Stimulated activated CD8-positive, alpha-beta memory T cell treated with anti-CD3 and anti-CD28 coated beads, Interleukin-12 subunit alpha, Interleukin-12 subunit beta, amount 100 ng/mL, for 24 hours (primary cell): ENCODE measurements at regions not wholly inside any gene's neighbourhood (a gene's known extent, or its start where the extent isn't known, plus 50 kb on each side); places are given as distances from the start of the nearest gene placed in this dataset.

Experiments
- DNase-seq: peaks from one replicate; pipeline ENCODE4 v3.0.0-alpha.2; 2020; ENCODE audit errors: extremely low read depth

DNA sequence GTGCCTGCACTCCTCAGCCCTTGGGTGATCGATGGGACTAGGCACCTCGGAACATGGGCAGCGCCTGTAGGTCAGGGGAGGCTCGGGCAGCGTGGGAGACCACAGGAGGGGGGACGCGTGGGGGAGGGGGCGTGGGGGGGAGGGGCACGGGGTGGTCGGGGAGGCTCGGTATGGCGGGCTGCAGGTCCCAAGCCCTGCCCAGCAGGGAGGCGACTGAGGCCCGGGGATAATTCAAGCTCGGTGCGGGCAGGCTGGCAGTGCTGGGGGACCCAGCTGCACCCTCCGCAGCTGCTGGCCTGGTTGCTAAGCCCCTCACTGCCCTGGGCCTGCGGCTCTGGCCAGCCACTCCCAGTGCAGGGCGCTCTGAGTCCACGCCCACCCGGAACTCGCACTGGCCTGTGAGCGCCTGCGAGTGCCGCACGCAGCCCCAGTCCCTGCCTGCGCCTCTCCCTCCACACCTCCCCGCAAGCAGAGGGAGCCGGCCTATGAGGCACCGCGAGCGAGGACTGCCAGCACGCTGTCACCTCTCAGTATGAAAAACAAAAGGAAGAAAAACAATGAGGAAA lies 1698.3 kb upstream of the RAG2 start:
- no peak for DNase-seq

DNA sequence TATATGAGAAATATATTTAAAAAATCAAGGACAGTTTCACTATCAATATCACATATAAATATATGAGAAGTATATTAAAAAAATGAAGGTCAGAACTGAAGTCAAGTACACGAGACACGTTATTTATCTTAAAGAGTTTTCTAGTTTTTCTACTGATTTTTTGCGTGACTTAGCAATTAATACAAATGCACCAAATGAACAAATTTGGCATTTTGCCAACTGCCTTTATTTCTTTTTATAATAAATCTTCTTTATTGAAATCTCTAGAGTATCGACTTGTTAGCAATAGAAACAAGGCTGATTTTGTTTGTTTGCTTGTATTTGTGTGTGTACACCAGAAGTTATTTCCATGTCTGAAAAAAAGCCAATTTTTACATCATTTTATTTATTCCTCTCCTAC lies 1684.7 kb upstream of the RAG2 start:
- DNase-seq = no peak

DNA sequence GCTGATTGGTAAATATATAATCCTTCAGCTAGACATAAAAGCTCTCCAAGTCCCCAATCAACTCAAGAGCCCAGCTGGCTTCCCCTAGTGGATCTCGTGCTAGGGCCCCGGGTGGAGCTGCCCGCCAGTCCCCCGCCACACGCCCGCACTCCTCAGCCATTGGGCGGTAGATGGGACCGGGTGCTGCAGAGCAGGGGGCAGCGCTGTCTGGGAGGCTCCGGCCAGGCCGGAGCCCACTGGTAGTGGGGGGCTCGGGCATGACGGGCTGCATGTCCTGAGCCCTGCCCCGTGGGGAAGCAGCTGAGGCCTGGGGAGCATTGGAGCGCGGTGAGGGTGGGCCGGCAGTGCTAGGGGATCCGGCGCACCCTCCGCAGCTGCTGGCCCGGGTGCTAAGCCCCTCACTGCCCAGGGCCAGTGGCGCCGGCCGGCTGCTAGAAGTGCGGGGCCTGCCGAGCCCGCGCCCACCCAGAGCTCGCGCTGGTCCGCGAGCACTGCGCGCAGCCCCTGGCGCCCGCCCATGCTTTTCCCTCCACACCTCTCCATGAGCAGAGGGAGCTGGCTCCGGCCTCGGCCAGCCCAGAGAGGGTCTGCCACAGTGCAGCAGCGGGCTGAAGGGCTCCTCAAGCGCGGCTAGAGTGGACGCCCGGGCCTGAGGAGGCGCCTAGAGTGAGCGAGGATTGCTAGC lies 1680.6 kb upstream of the RAG2 start:
- no peak for DNase-seq

DNA sequence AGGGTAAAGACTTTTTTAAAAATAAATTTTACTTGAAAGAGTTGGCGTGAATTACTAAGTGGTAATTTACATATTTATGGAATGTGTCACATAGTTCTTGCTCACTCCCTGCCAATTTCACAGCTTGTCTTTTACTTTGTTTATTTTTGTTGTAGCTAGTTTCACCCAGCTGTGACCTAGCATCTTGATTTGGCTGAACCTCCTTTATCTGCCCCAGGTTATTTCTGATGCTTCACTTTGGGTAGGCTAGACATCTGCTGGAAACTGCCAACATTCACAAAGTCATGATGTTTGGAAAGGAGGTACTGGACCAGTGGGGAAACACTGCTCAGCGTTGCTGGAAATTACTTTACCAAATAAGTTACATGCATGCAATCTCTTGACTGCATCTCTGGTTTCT lies 1676.0 kb upstream of the RAG2 start:
- no peak for DNase-seq

DNA sequence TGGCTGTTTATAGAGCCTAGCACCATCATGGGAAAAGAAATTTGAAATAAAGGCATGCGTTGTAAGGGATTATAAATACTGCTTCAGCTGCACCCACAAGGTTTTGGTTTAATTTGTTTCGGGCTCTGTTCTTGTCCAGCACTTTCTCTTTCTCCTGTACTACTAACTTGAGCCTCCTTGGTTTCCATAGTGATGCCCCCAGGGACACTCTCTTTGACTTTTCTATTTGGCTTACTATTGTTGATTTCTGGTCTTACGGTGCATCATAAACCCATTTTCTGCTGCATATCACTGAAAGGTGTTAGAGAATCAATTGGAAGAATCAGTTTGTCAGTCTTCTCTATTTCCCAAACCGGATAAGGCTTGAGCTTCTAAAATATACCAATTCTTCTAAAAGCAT lies 1674.3 kb upstream of the RAG2 start:
- DNase-seq = no peak

DNA sequence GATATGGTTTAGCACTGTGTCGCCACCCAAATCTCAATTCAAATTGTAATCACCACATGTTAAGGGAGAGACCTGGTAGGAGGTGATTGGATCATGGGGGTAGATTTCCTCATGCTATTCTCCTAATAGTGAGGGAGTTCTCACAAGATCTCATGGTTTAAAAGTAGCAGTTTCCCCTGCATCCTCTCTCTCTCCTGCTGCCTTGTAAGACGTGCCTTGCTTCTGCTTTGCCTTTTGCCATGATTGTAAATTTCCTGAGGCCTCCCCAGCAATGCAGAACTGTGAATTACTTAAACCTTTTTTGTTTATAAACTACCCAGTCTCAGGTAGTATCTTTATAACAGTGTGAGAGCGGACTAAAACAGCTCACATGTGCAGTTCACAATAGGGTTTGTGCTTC lies 1668.7 kb upstream of the RAG2 start:
- no peak for DNase-seq

DNA sequence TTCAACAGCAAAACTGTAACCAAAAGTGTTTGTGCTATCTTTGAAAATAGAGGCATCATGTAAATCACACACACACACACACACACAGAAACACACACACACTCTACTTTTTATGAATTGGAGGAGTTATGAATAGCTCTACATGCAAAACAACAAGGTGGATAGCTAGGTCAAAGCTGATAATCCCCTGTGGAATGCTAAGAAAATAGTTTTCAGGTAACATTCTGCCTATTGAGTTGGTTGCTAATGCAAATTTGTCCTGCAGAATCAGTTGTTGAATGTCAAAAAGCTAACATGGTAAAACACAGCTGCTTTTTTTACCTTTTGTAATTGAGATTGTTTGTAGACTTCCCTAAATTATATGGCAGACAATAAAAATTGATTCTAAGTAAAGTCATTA lies 1658.4 kb upstream of the RAG2 start:
- DNase-seq = no peak

DNA sequence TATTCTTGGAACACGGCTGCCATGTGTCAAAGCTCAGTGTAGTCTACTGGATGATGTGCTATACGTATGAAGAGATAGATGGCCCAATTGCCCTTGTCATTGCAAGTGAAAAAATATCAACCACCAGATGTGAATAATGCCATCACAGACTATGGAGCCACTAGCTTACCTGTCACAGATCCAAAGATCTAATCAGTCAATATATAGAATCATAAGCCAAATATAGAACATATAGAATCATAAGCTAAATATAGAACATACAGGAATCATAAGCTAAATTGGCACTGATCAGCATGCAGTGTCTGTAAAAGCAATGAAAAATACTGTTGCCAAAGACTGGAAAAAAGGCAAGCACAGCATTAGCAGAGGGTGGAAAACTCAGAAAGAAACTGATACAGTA lies 1656.9 kb upstream of the RAG2 start:
- no peak for DNase-seq

DNA sequence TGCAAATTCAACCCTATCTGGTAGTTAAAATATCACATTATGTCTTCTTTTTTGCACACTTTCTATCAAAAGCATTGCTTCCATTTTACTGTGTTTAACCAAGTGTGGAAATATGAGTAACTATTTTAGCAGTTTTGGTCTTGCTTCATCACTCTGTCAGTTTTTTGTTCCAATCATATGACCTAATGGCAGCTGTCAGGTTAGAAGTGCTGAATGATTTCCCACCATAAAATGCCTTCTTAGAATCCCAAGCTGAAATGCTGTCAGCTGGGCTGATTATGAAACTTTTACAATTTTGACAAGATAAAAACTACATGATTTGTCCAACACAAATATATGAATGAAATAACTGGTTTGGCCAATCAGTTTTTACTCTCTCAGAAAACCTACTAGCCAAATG lies 1654.6 kb upstream of the RAG2 start:
- DNase-seq = no peak

DNA sequence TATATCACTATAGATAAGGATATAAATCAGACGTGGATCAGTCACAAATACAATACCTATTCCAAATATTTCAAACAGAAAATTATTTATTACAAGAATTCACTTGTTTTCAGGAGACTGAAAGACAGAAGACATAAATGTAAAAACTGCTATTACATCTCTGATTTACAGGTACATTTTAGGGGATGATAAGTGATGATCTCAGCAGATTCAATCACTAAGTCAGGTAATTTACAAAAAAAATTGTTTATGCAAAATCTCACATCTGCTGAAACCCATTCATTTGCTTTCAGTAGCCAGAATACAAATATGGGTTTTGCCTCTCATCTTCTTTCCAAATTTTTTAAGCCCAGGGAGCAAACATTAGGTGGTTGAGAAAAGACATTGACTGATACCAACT lies 1648.4 kb upstream of the RAG2 start:
- DNase-seq = no peak

DNA sequence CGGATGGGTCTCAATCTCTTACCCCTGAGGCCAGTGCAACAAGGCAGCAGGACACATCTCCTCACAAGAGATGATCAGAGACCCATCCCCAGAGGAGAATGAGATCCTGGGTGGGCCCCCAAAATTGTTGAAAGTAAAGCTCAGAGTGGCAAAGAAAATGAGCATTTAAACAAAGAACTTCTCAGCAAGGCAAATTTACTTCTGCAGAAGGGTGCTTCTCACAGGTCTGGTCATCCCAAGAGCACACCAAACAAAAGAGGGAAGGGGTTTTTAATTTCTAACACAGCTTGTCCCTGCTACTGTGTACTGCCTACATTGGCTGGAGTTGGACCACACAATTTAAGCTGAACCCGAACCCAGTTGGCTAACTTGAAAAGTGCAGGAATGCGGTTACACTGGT lies 1628.6 kb upstream of the RAG2 start:
- no peak for DNase-seq

DNA sequence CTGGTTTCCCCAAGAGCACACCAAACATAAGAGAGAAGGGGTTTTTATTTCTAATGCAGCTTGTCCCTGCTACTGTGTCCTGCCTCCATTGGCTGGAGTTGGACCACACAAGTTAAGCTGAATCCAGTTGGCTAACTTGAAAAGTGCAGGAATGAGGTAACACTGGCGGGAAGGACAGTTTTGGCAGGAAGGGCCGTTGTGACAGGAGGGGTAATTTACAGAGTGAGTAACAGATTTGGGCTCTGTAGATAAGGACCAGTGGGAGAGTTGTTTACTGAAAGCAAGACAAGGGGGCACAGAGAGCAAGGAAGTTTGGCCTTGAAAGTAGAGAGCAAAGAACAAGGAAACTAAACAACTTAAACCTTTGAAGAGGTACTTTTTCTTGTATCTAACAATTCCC lies 1623.3 kb upstream of the RAG2 start:
- no peak for DNase-seq

DNA sequence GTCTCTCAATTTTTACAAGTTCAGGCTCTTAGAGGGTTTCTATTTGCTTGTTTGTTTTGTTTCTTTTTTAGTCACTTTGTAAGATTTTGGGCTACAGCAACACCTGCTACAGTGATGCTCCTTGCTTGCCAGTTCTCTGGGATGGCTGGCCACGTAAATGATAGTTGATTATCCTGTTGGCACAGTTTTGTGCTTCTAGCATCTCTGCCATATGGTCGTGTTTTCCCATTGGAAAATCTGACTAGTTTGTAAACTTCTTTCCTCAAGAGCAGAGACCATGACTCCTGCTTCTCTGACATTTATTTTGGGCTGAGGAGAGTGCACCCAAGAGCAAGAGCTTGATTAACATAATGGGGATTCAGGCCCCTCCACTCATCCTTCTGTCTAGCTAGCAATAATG lies 1621.6 kb upstream of the RAG2 start:
- no peak for DNase-seq

DNA sequence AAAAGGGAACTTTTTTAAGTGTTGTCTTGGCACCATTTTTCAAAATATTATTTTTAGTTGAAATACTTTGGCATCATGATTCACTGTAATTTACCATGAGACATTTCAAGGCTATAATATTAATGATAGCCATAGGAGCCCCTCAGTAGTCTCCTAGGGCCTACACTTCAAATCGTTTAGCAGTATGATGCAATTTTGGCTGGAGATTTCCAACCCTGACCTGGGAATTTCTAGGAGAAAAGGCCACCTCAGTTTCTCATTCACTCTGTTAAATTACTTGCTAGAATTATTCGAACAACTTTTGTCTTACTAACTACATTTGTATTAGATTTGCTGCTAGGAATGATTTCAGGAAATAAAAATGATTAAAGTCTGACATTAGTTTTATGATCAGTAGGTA lies 1610.9 kb upstream of the RAG2 start:
- no peak for DNase-seq

DNA sequence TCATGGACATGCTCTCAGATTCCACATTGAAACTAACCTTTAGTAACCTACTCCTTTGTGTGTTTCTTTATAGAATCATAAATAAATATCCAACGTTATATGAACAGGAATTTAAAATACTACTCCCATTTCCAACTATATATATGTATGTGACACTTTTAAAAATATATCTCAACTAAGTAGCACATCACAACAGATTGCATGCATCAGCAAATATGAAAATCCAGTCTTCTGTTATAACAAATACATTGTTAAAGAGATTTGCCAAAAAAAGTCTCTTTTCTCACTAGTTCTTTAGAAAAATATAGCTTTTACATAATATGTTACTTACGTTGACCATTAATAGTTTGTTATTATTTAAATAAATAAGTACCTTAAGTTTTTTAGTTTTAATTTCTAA lies 1608.6 kb upstream of the RAG2 start:
- DNase-seq = no peak

DNA sequence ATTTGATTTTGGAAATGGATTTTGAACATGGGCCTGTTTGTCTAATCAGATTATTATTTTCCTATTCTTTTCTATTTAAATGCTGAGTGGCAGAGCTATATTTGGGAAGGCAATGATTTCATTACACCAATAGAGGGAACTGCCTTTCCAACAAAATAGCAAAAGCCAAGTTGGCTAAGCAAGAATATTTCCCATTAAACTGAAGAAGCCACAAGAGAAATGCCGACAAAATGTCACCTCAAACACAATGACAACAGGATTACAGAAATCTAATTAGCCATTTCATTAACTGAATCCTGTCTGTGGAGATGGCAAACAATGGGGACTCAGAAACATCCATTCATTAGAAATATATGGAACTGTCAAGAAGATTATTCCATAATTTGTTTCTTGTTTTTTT lies 1593.1 kb upstream of the RAG2 start:
- no peak for DNase-seq

DNA sequence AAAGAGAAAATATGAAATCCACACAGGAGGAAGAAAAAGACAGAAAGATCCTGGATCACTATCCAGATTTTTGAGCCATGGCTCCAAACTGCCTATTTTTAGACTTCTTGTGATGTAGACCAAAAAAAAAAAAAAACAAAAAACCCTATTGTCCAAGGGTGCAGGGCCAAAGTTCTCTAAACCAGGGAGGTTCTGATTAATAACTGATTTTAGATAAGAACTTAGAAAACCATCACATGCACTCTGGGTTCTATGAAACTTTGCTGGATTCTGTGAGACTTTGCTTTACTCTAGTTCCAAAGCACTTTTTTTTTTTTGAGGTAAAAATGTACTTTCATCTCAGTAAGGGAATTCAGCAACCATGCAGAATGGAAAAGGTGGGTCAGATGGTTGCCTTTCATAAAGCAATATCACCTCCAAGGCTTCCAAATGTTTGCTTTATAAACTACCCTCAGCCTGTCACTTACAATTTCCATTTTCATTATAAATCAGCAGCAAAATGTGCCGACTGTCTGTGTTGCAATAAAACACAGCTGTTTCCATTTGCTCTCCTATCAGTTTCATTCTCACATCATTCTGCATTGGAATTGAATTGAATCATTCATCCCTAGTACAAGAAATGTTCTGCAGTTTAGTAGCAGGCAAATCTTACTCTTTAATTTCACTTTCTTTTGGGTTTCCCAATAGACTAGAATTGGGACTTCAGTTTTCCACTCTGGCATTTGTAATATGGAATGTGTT lies 1584.3 kb upstream of the RAG2 start:
- DNase-seq = no peak

DNA sequence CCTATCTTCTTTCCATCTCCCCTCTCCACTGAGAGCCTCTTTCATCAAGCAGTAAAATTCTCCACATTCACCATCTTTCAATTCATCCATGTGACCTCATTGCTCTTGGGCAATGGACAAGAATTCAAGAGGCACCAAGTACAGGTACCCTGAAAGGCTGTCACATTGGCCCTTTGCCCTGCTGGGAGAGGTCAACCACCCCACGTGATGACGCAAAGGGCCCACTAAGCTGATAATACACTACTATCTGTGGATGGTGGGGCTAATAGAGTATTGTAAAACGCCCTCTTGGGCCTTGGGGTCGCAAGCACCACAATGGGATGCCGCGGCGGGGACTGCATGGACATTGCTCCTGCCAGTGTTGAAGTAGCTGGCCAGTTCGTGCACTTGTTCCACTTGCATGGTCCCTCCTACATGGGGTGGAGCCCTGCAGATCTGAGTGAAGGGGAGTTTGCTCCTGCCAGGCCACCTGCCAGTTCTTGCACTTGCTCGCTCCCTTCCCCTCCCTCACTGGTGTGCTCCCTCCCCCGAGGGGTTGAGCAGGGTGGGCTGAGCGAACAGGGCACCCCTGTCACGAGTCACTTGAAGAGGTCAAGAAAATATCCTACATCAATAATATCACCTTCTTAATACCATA lies 1578.8 kb upstream of the RAG2 start:
- DNase-seq = no peak

DNA sequence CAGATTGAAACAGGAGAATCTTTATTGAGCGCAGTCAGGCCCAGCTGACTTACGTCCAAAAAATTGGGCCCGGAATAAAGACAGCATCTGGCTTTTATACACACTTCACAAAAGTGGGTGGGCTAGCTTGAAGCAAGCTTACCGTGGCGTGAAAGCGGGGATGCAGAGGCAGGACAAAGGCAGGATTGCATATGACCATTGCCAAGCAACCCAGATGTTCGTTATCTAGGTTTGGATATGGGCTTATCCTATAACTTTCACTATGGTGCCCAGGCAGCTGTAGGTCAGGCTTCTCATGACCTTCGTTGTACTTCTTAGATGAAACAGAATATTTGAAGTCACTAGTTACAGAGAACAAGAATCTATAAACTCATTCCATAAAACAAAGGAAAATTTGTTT lies 1575.6 kb upstream of the RAG2 start:
- DNase-seq = no peak

DNA sequence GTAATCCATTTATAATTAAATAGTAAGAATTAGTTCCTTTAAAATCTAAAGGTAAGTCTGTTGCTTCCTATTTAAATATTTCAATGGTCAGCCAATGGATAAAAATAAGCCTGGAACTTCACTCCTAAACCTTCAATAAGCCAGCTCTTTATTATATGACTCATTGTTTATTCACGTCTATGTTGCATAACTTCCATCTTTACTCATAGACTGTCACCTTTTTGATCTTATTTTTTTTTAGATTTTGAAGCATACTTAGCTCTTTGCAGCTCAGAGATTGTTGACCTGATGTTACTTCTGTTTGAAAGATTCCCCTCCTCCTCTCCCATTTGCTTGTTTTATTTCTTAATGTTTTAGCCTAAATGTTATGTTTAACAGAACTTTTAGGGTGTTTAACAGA lies 1571.2 kb upstream of the RAG2 start:
- no peak for DNase-seq

DNA sequence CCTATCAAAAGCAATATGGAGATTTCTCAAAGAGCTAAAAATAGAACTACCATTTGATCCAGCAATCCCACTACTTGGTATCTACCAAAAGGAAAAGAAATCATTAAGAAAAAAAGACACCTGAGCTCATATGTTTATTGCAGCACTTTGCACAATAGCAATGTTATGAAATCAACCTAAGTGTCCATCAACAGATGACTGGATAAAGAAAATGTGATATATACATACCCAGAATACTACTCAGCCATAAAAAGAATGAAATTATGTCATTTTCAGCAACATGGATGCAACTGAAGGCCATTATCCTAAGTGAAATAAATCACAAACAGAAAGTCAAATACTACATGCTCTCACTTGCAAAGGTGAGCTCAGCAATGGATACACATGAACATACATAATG lies 1565.5 kb upstream of the RAG2 start:
- no peak for DNase-seq

DNA sequence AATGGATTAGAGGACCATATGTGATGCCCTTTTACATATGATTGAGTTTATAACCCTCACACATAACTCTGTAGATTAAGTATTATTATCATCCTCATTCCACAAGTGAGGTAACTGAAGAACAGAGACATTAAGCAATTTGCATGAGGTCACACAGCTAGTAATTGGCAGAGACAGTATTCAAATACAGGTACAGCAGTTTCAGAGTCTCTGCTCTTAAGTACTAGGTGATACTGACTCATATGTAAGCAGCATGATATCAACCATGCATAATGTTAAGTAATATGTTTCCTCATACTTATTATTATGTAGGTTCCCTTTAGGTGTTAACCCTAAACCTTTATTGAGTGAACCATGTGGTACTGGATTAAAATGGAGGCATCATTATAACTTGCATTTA lies 1562.4 kb upstream of the RAG2 start:
- DNase-seq = no peak

DNA sequence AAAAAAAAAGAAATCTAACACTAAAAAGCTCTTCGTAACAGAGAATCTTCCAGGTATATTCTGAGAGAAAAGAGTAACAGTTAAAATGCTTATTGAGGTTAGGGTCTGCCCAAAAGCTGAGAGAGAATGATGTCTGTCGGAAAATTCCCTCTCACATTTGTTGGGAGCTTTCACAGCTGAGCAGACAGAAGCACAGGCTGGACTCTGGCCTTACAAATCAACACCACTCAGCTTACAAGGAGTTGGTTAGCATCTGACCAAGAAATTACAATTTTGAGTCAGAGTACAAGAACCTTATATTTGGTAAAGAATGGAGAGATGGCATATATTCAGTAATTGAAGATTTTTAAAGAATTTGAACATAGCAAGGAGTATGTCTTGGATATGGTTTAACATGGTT lies 1561.0 kb upstream of the RAG2 start:
- DNase-seq = no peak
